GM12878 (cell line): ENCODE measurements at regions not wholly inside any gene's neighbourhood (a gene's known extent, or its start where the extent isn't known, plus 50 kb on each side); places are given as distances from the start of the nearest gene placed in this dataset.

ENCODE experiments used
- BRCA1 ChIP-seq: IDR thresholded peaks from 2 replicates; pipeline ENCODE4 v1.6.1; 2011; ENCODE audit warnings: low read depth, low read length, improper control_type of control experiment
- CREB1 ChIP-seq: IDR thresholded peaks from 2 replicates; pipeline ENCODE4 v1.6.1; 2012; ENCODE audit warnings: low read depth, mild to moderate bottlenecking, inconsistent platforms
- E2F4 ChIP-seq: IDR thresholded peaks from 2 replicates; pipeline ENCODE4 v1.6.1; 2012; ENCODE audit warnings: low read depth, low read length, improper control_type of control experiment
- HCFC1 ChIP-seq: fragments of 150-350 bp; IDR thresholded peaks from 2 replicates; pipeline ENCODE4 v1.6.1; 2014; ENCODE audit warnings: low read length
- LARP7 ChIP-seq: fragments of 450-650 bp; IDR thresholded peaks from 2 replicates; pipeline ENCODE4 v1.6.1; 2017; ENCODE audit warnings: mild to moderate bottlenecking
- MLLT1 ChIP-seq: fragments of 450-650 bp; IDR thresholded peaks from 2 replicates; pipeline ENCODE4 v1.6.1; 2016; ENCODE audit warnings: mild to moderate bottlenecking
- NFYB ChIP-seq: IDR thresholded peaks from 2 replicates; pipeline ENCODE4 v1.6.1; 2011; ENCODE audit warnings: low read depth, mild to moderate bottlenecking, low read length, improper control_type of control experiment, moderate library complexity; ENCODE audit not compliant: insufficient read depth
- SIN3A ChIP-seq: IDR thresholded peaks from 2 replicates; pipeline ENCODE4 v1.6.1; 2012; ENCODE audit warnings: low read depth, low read length, improper control_type of control experiment
- ZNF217 ChIP-seq: fragments of 450-650 bp; IDR thresholded peaks from 2 replicates; pipeline ENCODE4 v1.6.1; 2017; ENCODE audit warnings: antibody characterized with exemption, mild to moderate bottlenecking
- TF ChIP-seq, protein P1 (sequence below): fragments of 450-650 bp; IDR thresholded peaks from 2 replicates; pipeline ENCODE4 v1.6.1; 2016; ENCODE audit warnings: mild to moderate bottlenecking, moderate library complexity, borderline replicate concordance

DNA sequence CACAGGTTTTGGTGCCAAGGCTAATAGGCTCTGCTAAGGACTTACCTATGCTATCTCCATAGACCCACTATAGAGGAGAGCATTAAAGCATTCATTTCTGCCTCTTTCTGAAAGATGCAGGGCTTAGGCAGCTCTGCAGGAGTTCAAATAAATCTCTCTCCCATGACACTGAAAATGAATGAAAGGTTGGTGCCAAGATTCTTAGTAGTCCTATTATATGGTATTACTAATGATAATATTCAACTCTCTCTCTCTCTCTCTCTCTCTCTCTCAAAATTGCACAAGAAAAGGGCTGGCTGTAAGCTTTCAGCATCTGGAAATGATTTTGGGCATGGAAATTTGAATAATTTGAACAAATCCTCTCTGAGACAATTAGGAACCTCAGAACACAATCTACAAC lies 433.7 kb downstream of the MBD2 start (continued):
- TF ChIP-seq, protein P1, sequence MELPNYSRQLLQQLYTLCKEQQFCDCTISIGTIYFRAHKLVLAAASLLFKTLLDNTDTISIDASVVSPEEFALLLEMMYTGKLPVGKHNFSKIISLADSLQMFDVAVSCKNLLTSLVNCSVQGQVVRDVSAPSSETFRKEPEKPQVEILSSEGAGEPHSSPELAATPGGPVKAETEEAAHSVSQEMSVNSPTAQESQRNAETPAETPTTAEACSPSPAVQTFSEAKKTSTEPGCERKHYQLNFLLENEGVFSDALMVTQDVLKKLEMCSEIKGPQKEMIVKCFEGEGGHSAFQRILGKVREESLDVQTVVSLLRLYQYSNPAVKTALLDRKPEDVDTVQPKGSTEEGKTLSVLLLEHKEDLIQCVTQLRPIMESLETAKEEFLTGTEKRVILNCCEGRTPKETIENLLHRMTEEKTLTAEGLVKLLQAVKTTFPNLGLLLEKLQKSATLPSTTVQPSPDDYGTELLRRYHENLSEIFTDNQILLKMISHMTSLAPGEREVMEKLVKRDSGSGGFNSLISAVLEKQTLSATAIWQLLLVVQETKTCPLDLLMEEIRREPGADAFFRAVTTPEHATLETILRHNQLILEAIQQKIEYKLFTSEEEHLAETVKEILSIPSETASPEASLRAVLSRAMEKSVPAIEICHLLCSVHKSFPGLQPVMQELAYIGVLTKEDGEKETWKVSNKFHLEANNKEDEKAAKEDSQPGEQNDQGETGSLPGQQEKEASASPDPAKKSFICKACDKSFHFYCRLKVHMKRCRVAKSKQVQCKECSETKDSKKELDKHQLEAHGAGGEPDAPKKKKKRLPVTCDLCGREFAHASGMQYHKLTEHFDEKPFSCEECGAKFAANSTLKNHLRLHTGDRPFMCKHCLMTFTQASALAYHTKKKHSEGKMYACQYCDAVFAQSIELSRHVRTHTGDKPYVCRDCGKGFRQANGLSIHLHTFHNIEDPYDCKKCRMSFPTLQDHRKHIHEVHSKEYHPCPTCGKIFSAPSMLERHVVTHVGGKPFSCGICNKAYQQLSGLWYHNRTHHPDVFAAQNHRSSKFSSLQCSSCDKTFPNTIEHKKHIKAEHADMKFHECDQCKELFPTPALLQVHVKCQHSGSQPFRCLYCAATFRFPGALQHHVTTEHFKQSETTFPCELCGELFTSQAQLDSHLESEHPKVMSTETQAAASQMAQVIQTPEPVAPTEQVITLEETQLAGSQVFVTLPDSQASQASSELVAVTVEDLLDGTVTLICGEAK: no peak
- TF ChIP-seq SIN3A (no peak), LARP7 (no peak), HCFC1 (no peak), MLLT1 (no peak), NFYB (no peak), E2F4 (no peak), CREB1 (no peak), BRCA1 (no peak), ZNF217 (no peak)
